Liver (tissue), 3 donors: ENCODE measurements at regions not wholly inside any gene's neighbourhood (a gene's known extent, or its start where the extent isn't known, plus 50 kb on each side); places are given as distances from the start of the nearest gene placed in this dataset.

Experiments
- ATF3 ChIP-seq: IDR thresholded peaks from 2 replicates; pipeline ENCODE4 v1.6.1; 2016; ENCODE audit warnings: antibody characterized with exemption
- CTCF ChIP-seq: fragments of 150-350 bp; IDR thresholded peaks from 2 replicates; pipeline ENCODE4 v1.5.1; 2017; ENCODE audit warnings: improper control_type of control experiment, low read depth, low read length; ENCODE audit not compliant: missing input control
- EGR1 ChIP-seq, 2 donors: IDR thresholded peaks; 2 replicates each; pipeline ENCODE4 v1.6.1; 2016 to 2018; ENCODE audit warnings: antibody characterized with exemption in 2 of 2, low read depth in 2 of 2
- FOXA1 ChIP-seq: IDR thresholded peaks from 2 replicates; pipeline ENCODE4 v1.6.1; 2016; ENCODE audit warnings: antibody characterized with exemption
- GABPA ChIP-seq, 2 donors: IDR thresholded peaks in 1 of 2; conservative IDR thresholded peaks in 1 of 2; 2 replicates each; pipeline ENCODE4 v1.6.1; 2016; ENCODE audit warnings: antibody characterized with exemption in 2 of 2, mild to moderate bottlenecking in 1 of 2, moderate library complexity in 1 of 2
- HNF4G ChIP-seq: IDR thresholded peaks from 2 replicates; pipeline ENCODE4 v1.6.1; 2016; ENCODE audit warnings: antibody characterized with exemption
- JUND ChIP-seq, 2 donors: IDR thresholded peaks; 2 replicates each; pipeline ENCODE4 v1.6.1; 2016; ENCODE audit warnings: antibody characterized with exemption in 2 of 2
- MAX ChIP-seq: IDR thresholded peaks from 2 replicates; pipeline ENCODE4 v1.6.1; 2016; ENCODE audit warnings: antibody characterized with exemption
- RAD21 ChIP-seq, 2 donors: IDR thresholded peaks; 2 replicates each; pipeline ENCODE4 v1.6.1; 2016; ENCODE audit warnings: antibody characterized with exemption in 2 of 2, mild to moderate bottlenecking in 2 of 2
- REST ChIP-seq: IDR thresholded peaks from 2 replicates; pipeline ENCODE4 v1.6.1; 2016; ENCODE audit warnings: antibody characterized with exemption, mild to moderate bottlenecking
- SP1 ChIP-seq: IDR thresholded peaks from 2 replicates; pipeline ENCODE4 v1.6.1; 2018; ENCODE audit warnings: antibody characterized with exemption, mild to moderate bottlenecking
- TAF1 ChIP-seq: conservative IDR thresholded peaks from 2 replicates; pipeline ENCODE4 v1.6.1; 2016; ENCODE audit warnings: antibody characterized with exemption, mild to moderate bottlenecking
- YY1 ChIP-seq: IDR thresholded peaks from 2 replicates; pipeline ENCODE4 v1.6.1; 2016; ENCODE audit warnings: antibody characterized with exemption, mild to moderate bottlenecking
- ZBTB33 ChIP-seq: IDR thresholded peaks from 2 replicates; pipeline ENCODE4 v1.6.1; 2016; ENCODE audit warnings: antibody characterized with exemption
- donor health status: healthy.
- donor health status: healthy.

- no peak for TF ChIP-seq RAD21 (IDR thresholded peaks at IDR 0.05)
- TF ChIP-seq REST, result no peak
- TF ChIP-seq CTCF, result no peak
- no peak for TF ChIP-seq ATF3
- TF ChIP-seq YY1, result no peak
- TF ChIP-seq SP1, result no peak
- TF ChIP-seq GABPA (IDR thresholded peaks at IDR 0.05 in 1 of 2, conservative IDR thresholded peaks at IDR 0.05 in 1 of 2), result no peak
- TF ChIP-seq MAX, result no peak
- TF ChIP-seq TAF1, result no peak
- TF ChIP-seq JUND (IDR thresholded peaks at IDR 0.05), result no peak
- no peak for TF ChIP-seq FOXA1
- TF ChIP-seq ZBTB33, result no peak
- TF ChIP-seq EGR1 (IDR thresholded peaks at IDR 0.05; ENCODE audit: low read depth in 2 of 2), result no peak
- TF ChIP-seq HNF4G, result no peak
Measured at GRCh38 chr17:68679882-68680281, 78.7 kb upstream of the FAM20A start.
